ENCODE measurements at regions not wholly inside any gene's neighbourhood (a gene's known extent, or its start where the extent isn't known, plus 50 kb on each side); places are given as distances from the start of the nearest gene placed in this dataset.

DNA sequence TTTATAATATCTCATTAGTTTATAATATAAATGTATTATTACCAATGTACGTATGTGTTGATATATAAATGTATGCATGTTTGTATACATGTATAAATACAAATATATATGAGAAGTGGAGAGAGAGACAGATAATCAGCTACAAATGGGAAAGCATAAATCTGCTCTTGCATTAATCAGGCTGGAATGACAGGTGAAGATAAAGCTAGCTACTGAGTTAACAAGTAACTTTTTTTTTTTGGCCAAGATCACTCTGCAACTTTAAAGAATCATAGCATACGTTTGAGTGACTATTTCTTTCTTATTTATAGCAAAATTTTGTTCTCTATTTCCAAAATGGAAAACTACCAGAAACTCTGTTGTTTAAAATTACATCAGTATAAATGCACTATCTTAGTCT, 422.8 kb downstream of the SI start:
- TF ChIP-seq, protein P1, sequence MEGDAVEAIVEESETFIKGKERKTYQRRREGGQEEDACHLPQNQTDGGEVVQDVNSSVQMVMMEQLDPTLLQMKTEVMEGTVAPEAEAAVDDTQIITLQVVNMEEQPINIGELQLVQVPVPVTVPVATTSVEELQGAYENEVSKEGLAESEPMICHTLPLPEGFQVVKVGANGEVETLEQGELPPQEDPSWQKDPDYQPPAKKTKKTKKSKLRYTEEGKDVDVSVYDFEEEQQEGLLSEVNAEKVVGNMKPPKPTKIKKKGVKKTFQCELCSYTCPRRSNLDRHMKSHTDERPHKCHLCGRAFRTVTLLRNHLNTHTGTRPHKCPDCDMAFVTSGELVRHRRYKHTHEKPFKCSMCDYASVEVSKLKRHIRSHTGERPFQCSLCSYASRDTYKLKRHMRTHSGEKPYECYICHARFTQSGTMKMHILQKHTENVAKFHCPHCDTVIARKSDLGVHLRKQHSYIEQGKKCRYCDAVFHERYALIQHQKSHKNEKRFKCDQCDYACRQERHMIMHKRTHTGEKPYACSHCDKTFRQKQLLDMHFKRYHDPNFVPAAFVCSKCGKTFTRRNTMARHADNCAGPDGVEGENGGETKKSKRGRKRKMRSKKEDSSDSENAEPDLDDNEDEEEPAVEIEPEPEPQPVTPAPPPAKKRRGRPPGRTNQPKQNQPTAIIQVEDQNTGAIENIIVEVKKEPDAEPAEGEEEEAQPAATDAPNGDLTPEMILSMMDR (IDR thresholded peaks at IDR 0.05), result no peak
- no peak for TF ChIP-seq POLR2A (IDR thresholded peaks at IDR 0.05)

All from heart left ventricle (tissue), 13 donors.